ENCODE measurements at regions not wholly inside any gene's neighbourhood (a gene's known extent, or its start where the extent isn't known, plus 50 kb on each side); places are given as distances from the start of the nearest gene placed in this dataset.

GRCh38 chr5:89055695-89056085 lies 172.7 kb upstream of the MEF2C start:
- no peak for FAIRE-seq
- Histone ChIP-seq H3K9me1 (replicated peaks; ENCODE audit: control insufficient read depth, extremely low read depth, insufficient read depth, low read length) (no peaks in the 10 kb centered on the region), H3K4me3 (replicated peaks in 1 of 3; ENCODE audit: insufficient read depth in 1 of 3, low read depth in 1 of 3, low read length in 3 of 3) (no peak overlapping the region), H3K27me3 (ENCODE audit: control insufficient read depth in 2 of 2, insufficient read depth in 2 of 2, low read length in 2 of 2) (peaks cover 0 to 2% of the 10 kb centered on the region in 2 experiments), H3K27ac (ENCODE audit: insufficient read depth, low read depth, low read length) (no peak overlapping the region), H3K4me2 (ENCODE audit: insufficient read depth, low read length) (no peak overlapping the region), H3K79me2 (ENCODE audit: control insufficient read depth, insufficient read depth, low read length) (no peaks in the 10 kb centered on the region), H3K4me1 (ENCODE audit: control insufficient read depth, extremely low read depth, insufficient read depth, low read length) (no peaks in the 10 kb centered on the region), H3K36me3 (ENCODE audit: control insufficient read depth in 2 of 2, extremely low read depth in 1 of 2, insufficient read depth in 2 of 2, low read length in 2 of 2) (no peaks in the 10 kb centered on the region), H3K9ac (replicated peaks; ENCODE audit: extremely low read depth, insufficient read depth, low read length) (no peak overlapping the region), H4K20me1 (replicated peaks; ENCODE audit: control insufficient read depth, extremely low read depth, insufficient read depth, low read length) (no peaks in the 10 kb centered on the region), H2AFZ (ENCODE audit: low read depth, low read length) (no peak overlapping the region), H3K9me3 (replicated peaks; ENCODE audit: control insufficient read depth, insufficient read depth, low read length) (no peaks in the 10 kb centered on the region)
- CTCF ChIA-PET: interaction anchor here (1.7 to 1.8 kb wide), 2 partner anchors 9 to 13 kb away, joined by 3 to 6 read pairs; no protein-coding TSS in a partner anchor
- dilution Hi-C loops (cut with MboI; ENCODE audit: extremely low pct_ligation_motif_present, low sequenced_read_pairs) (no loop called here), intact Hi-C loops (cut with micrococcal nuclease) (no loop called here)
- TF ChIP-seq FOS (IDR thresholded peaks at IDR 0.05; ENCODE audit: borderline replicate concordance, insufficient read depth, low read length) (no peak), POLR2AphosphoS5 (IDR thresholded peaks at IDR 0.05; ENCODE audit: insufficient read depth, low read depth, low read length) (no peak), JUN (IDR thresholded peaks at IDR 0.05; ENCODE audit: borderline replicate concordance, insufficient read depth, insufficient read length, low read depth) (no peak), MYC (IDR thresholded peaks at IDR 0.05; ENCODE audit: low read depth, low read length) (no peak), GATA2 (IDR thresholded peaks at IDR 0.05; ENCODE audit: insufficient read depth, insufficient read length, low read depth, low read length) (no peak), POLR2A (IDR thresholded peaks at IDR 0.05; ENCODE audit: low read depth, low read length) (no peak), EZH2 (IDR thresholded peaks at IDR 0.05; ENCODE audit: borderline replicate concordance, low read depth, low read length, severe bottlenecking) (no peak)
- TF ChIP-seq, protein P1, sequence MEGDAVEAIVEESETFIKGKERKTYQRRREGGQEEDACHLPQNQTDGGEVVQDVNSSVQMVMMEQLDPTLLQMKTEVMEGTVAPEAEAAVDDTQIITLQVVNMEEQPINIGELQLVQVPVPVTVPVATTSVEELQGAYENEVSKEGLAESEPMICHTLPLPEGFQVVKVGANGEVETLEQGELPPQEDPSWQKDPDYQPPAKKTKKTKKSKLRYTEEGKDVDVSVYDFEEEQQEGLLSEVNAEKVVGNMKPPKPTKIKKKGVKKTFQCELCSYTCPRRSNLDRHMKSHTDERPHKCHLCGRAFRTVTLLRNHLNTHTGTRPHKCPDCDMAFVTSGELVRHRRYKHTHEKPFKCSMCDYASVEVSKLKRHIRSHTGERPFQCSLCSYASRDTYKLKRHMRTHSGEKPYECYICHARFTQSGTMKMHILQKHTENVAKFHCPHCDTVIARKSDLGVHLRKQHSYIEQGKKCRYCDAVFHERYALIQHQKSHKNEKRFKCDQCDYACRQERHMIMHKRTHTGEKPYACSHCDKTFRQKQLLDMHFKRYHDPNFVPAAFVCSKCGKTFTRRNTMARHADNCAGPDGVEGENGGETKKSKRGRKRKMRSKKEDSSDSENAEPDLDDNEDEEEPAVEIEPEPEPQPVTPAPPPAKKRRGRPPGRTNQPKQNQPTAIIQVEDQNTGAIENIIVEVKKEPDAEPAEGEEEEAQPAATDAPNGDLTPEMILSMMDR (IDR thresholded peaks at IDR 0.05; ENCODE audit: extremely low read depth in 1 of 2, insufficient read depth in 1 of 2, low read depth in 1 of 2, low read length in 2 of 2): no peak
- TF ChIP-seq, protein P2, sequence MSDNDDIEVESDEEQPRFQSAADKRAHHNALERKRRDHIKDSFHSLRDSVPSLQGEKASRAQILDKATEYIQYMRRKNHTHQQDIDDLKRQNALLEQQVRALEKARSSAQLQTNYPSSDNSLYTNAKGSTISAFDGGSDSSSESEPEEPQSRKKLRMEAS (IDR thresholded peaks at IDR 0.05; ENCODE audit: insufficient read depth, insufficient read length): no peak
- no TSS peak for BruUV-seq (replicated peaks)
- POLR2A ChIA-PET: no interaction called here
- DNase-seq (ENCODE audit: low read depth, low spot score): no peak

All from endothelial cell of umbilical vein (primary cell).